NCI-H345 treated with DMSO at 0.1 percent for 48 hours (cell line): ENCODE measurements at regions not wholly inside any gene's neighbourhood (a gene's known extent, or its start where the extent isn't known, plus 50 kb on each side); places are given as distances from the start of the nearest gene placed in this dataset.
A peak's percentile ranks its signal among the peaks of the same experiment; 100 is the strongest.

Experiments used
- DNase-seq: peaks from one replicate; lab custom pipeline; 2025; ENCODE audit not compliant: unreplicated experiment; lab: John Stamatoyannopoulos, UW

DNA sequence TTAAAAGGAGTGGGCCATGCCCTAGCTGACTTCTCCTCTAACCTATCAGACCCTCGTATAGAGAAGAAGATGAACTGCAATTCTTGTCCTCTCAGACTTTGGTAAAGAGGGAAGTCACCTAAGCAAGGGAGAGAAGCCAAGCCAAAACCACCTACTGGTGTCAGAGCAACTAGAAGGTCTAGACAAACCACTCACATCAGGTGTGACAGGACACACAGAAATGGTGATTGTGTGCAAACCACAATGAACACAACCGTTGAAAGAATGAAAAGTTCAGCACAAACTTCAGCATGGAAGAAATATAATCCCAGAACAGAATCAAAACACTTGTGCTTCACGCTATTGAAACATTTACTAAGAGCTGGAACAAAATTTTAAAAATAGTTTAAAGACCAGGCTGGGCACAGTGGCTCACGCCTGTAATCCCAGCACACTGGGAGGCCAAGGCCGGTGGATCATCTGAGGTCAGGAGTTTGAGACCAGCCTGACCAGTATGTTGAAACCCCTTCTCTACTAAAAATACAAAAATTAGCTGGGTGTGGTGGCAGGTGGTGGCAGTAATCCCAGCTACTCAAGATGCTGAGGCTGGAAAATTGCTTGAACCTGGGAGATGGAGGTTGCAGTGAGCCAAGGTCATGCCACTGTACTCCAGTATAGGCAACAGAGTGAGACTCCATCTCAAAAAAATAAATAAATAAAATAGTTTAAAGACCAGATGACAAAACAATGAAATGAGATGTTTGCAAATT, 56.2 kb upstream of the NTF3 start:
- no peak for DNase-seq

GRCh38 chr12:5376591-5377207, 55.2 kb upstream of the NTF3 start:
- DNase-seq = peak; percentile 96

DNA sequence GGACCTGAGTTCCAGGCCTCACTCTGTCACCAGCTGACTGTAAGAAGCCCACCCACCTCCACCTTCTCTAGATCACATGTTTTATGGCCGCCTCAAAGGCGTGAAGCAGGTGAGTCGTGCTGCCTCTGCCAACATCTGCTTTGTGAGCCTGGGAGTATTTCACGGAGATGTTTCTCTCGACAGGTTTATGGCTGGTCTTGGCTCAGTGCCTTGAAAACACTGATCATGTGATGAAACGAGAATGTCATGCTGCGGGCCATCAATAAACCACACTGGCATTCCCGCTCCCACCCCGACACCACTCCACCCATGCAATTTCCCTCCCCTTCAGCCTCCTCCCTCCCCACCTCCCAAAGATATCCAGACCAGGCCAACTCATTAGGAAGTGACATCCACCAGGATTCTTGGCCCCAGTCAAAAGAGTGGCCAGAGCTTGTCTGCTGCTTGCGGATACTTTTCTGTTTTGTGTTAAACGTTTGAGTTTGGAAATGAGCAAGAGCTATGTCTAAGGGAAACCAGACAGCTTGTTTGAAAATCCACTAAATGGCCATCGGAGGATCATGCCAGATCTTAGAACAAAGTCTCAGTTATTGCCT, 53.8 kb upstream of the NTF3 start:
- DNase-seq = peak; percentile 32

GRCh38 chr12:5379749-5380496, 52.0 kb upstream of the NTF3 start:
- peak; percentile 80 for DNase-seq
